ENCODE measurements at regions not wholly inside any gene's neighbourhood (a gene's known extent, or its start where the extent isn't known, plus 50 kb on each side); places are given as distances from the start of the nearest gene placed in this dataset.
"Not testable (repeated sequence)": the region's sequence is repeated elsewhere in the genome, so short reads cannot be mapped to it uniquely, and the experiment has no call there.

GRCh38 chr1:8227674-8228073 is 90.2 kb upstream of the SLC45A1 start:
- DNase-seq, result not testable (repeated sequence)

GRCh38 chr1:8226747-8227146 is 91.2 kb upstream of the SLC45A1 start:
- no peak for DNase-seq

GRCh38 chr1:8226024-8226423 is 91.9 kb upstream of the SLC45A1 start:
- DNase-seq, result not testable (repeated sequence)

GRCh38 chr1:8223526-8223925 is 94.4 kb upstream of the SLC45A1 start:
- no peak for DNase-seq

- no peak for DNase-seq
Observed at GRCh38 chr1:8222789-8223188, 95.1 kb upstream of the SLC45A1 start.

GRCh38 chr1:8219530-8219929 is 98.4 kb upstream of the SLC45A1 start:
- DNase-seq, result no peak

- DNase-seq, result no peak
Observed at GRCh38 chr1:8218351-8219092, 99.4 kb upstream of the SLC45A1 start.

GRCh38 chr1:8217809-8218208 is 100.1 kb upstream of the SLC45A1 start:
- DNase-seq, result no peak

GRCh38 chr1:8217011-8217711 is 100.8 kb upstream of the SLC45A1 start:
- DNase-seq, result peak; percentile 61

- DNase-seq, result no peak
Observed at GRCh38 chr1:8216005-8216404, 101.9 kb upstream of the SLC45A1 start.

- no peak for DNase-seq
Observed at GRCh38 chr1:8214501-8215173, 103.3 kb upstream of the SLC45A1 start.

GRCh38 chr1:8213676-8214075 is 104.2 kb upstream of the SLC45A1 start:
- no peak for DNase-seq

GRCh38 chr1:8213136-8213535 is 104.8 kb upstream of the SLC45A1 start:
- no peak for DNase-seq

GRCh38 chr1:8212580-8213031 is 105.3 kb upstream of the SLC45A1 start:
- no peak for DNase-seq

- DNase-seq, result no peak
Observed at GRCh38 chr1:8211883-8212579, 105.9 kb upstream of the SLC45A1 start.

GRCh38 chr1:8211251-8211882 is 106.5 kb upstream of the SLC45A1 start:
- no peak for DNase-seq

- DNase-seq, result no peak
Observed at GRCh38 chr1:8207202-8207601, 110.7 kb upstream of the SLC45A1 start.

GRCh38 chr1:8206391-8206790 is 111.5 kb upstream of the SLC45A1 start:
- DNase-seq, result no peak

GRCh38 chr1:8205771-8206170 is 112.1 kb upstream of the SLC45A1 start:
- DNase-seq, result no peak

- no peak for DNase-seq
Observed at GRCh38 chr1:8204826-8205225, 113.1 kb upstream of the SLC45A1 start.

- no peak for DNase-seq
Observed at GRCh38 chr1:8203551-8203950, 114.4 kb upstream of the SLC45A1 start.

- DNase-seq, result peak; percentile 22
Observed at GRCh38 chr1:8203056-8203455, 114.9 kb upstream of the SLC45A1 start.

Measured in RPMI8226 (cell line).